GM19324 (cell line): ENCODE measurements at regions not wholly inside any gene's neighbourhood (a gene's known extent, or its start where the extent isn't known, plus 50 kb on each side); places are given as distances from the start of the nearest gene placed in this dataset.

ENCODE experiments used
- ATAC-seq: cut with Tn5 transposase; IDR thresholded peaks from one replicate; pipeline ENCODE4 v1.9.1; 2021; ENCODE audit warnings: mild to moderate bottlenecking, moderate library complexity; ENCODE audit not compliant: unreplicated experiment, low FRiP score

DNA sequence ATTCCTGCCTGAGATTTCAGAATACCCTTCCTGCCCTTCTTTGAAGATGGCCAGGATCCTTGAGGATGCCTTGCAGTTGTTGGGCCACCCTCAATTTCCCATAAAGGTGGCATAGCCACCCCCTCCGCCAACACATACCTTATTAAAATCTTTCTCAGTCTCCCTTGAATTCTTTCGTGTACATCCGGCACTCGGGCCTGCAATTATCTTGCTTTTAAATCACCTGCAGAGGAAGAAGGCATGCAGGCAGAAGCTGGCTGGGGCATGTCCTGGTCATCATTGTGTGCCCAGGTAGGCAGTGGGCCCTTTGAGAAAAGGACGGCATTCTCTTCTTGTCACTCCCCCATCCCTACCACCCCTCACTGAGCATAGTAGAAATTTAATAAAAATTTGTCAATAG lies 189.5 kb upstream of the LYZL1 start:
- no peak for ATAC-seq

DNA sequence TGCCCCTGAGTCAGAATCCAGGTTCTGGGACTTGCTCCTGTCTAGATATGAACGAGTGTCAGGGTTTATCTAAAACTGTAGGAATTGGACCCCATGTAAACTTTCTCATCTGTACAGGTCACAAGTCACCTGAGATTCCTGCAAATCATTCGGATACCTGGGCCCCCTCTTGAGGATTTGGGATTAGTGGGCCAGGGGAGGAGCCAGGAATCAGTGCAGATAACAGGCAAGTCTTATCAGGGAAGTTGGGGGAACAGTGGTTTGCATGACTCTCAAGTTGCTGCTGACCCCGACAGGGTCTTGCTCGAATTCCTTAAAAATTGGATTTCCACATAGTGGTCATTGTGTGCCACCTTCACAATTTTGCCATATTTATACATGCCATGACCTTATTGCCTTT lies 188.4 kb upstream of the LYZL1 start:
- no peak for ATAC-seq

GRCh38 chr10:29102233-29102632 lies 186.6 kb upstream of the LYZL1 start:
- no peak for ATAC-seq

DNA sequence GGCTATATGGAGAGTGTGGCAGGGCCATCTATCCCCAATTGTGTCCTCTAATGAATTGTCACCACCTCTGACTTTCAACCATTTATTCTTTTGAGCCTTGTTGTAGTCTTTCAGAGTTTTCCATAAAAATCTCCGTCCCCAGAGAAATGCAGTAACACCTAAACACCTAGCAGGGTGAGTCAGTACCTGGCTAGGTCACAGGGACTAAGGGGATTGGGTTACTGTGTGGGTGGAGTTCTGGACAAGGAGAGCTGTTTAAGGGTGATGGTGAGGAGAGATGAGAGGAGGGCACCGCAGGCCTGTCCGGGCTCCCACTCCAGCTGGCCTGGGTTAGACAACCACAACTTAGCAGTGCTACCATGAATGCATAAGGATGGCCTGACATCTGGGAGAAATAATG lies 186.2 kb upstream of the LYZL1 start:
- no peak for ATAC-seq

DNA sequence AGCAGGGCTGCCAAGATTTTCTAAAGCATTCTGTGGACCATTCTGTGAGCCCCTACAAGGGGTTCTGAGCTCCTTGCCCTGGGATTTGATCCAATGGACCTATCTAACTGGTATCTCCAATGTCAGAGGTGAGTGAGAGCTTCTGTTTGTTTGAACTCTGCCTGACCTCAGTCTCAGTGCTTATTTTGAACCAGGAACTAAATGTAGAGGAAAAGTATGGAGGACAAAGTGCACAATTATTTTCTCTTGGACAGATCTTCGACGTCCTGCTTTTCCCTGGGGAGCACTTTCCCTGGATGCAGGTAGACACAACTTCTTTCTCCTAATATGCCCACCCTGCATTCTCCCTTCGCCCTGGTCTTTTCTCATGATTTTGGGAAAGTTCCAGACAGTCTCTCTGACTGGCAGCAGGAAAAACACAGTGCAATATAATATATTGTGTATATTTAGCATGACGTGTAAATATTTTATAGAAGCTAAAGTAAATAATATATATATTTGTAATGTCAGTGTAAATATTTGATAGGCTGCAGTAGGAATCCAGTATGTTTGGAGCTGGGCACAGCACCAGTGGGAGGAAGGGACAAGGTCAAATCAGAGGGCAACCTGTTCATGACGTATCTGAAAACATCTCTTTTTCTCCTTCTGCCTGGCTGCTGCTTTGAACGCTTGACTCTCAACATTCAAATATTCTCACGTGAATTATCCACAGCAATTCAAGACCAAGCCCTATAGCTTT lies 184.0 kb upstream of the LYZL1 start:
- no peak for ATAC-seq

GRCh38 chr10:29105516-29106215 lies 183.2 kb upstream of the LYZL1 start:
- no peak for ATAC-seq

- ATAC-seq, result no peak
Observed at GRCh38 chr10:29106287-29106686, 182.6 kb upstream of the LYZL1 start.

DNA sequence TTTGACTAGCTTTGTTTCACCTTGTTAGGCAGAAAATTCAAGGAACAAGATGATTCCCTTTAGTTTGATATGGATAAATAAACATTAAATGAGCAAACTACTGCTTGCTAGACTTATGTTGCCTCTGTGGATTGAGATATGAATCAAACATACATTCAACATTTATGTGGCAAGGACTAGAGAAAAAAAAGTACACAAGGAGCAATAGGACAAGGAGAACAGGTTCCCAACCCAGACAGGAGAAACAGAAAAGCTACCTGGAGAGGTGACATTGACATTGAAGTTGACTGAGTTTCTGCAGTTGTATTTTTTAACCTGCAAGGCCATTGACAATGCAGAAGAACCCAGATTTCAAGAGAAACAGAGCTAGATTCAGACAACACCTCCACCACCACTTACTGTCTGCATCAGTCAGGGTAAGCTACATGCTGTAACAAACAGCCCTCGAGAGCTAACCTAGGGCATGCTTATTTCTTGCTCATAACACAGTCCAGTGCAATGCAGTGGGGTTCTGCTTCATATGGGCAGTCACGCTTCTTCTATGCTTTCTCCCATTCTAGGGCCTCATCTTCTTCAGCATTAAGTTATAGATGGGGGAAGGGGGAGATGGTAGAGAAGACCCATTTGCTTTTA lies 180.9 kb upstream of the LYZL1 start:
- no peak for ATAC-seq

DNA sequence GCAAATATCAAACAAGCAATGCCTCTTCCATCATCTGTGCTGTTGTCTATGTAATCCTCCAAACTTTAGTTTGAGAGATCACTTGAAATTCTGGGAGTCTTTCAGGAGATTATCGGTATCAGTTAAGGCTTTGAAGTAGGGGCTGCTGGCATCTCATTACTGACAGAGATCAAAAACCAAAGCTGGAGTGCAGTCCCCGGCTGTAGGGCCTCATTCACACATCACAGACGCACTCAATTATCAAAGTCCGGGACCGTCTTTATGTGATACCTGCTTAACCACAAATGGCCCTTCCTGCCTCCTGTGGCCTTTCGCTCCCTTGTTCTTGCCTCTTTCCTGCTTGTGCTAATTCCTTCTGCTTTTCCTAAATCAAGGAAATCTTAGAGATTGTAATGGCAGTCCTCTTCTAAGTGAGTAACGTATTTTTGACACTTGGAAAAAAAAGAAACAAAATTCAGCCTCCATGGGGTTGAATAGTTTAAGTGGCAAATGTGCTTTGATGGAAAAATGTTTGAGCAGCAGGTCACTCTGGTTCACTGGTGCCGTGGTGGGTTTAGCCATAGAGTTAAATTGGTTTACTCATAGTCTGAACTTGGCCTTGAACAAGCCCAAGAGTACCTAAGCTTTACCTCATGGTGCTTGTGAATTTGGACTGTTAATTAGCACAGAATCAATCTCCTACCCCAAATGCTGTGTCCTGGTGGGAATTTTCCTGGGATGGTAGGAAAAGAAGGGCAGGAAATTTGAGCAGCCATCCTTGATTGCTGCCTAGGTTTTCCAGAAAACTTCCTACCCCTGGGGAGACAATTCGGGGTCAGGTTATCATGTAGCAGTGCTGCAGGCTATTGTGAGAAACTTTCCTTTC lies 178.9 kb upstream of the LYZL1 start:
- ATAC-seq, result no peak

- no peak for ATAC-seq
Observed at GRCh38 chr10:29112827-29113615, 175.8 kb upstream of the LYZL1 start.

GRCh38 chr10:29113616-29113945 lies 175.3 kb upstream of the LYZL1 start:
- ATAC-seq, result no peak

DNA sequence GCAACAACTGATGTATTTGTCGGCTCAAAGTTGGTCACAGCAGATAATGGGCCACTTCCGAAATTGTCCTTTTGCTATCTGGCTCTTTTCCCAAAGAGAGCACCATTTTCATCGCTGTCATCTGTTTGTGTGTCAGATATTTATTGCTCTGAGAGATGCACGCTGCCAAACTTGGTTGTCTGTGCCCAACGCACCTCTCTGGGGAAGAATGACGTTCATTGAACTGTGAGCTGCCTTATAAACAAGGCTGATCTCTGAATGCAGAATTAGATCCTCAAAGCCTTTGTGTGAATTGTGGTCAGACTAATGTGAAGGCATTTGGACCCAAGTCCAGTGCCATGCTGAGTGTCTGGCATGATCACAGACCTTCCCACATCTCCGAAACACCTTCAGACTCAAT lies 174.7 kb upstream of the LYZL1 start:
- ATAC-seq, result no peak

GRCh38 chr10:29117781-29118180 lies 171.1 kb upstream of the LYZL1 start:
- no peak for ATAC-seq

DNA sequence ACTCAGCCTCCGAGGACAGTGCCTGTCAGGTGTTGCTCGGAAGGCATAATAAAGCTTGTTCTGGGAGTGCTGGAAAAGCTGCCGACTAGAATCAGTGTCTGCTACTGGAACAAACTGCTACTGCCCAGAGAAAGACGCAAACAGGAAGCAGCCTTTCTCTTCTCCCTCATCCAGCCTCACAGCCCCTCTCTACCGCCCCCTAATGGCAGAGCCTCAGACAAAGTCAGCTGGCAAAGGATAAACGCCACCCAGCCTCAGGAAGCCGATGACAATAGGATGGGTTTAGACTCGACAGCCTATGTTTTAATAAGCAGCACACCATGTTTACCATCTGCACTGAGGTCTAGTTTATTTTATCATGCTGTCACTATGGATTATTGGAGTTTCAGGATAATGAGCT lies 169.5 kb upstream of the LYZL1 start:
- no peak for ATAC-seq

DNA sequence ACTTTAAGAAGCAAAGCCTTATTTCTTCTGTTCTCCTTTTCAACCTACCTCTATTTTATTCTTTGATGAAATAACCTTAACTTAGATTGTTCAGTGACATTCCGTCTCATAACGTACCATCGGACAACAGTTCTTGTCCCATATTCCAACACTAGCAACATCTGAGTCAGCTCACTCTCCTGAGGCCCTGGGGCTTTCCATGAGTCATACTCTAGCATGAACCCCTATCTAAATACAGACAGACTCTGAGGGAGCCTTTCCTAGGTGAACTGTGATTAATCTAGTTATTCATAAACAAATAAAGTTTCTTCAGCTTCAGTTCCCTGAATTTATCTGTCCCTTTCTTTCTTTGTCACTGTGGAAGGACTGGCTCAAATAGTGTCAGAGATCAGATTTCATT lies 168.7 kb upstream of the LYZL1 start:
- ATAC-seq, result no peak

GRCh38 chr10:29124864-29125263 lies 164.0 kb upstream of the LYZL1 start:
- ATAC-seq, result no peak

- no peak for ATAC-seq
Observed at GRCh38 chr10:29127037-29127700, 161.7 kb upstream of the LYZL1 start.

- ATAC-seq, result no peak
Observed at GRCh38 chr10:29127731-29128130, 161.1 kb upstream of the LYZL1 start.

DNA sequence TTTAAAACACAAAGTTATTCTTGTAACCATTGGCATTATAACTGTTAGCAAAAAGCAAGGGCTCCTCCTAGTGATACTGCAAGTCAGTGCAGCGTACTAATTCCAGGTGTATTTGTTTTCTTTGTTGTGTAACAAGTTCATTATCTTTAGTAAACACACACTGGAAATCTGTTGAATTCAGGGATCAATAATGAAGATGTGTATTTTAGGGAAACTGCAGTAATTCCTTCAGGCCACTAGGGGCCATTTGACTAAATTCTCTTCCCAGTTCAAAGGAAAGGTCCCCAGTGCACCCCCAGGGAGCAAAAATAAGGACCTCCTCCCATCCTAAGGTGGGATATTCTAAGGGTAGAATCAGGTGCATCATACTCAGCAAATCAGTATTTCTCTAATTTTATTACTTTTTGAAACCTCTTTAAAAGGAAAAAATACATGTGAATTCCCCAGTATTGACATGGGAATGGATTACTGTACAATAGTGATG lies 158.6 kb upstream of the LYZL1 start:
- no peak for ATAC-seq
